H9 (cell line): ENCODE measurements at regions not wholly inside any gene's neighbourhood (a gene's known extent, or its start where the extent isn't known, plus 50 kb on each side); places are given as distances from the start of the nearest gene placed in this dataset.

ENCODE experiments used
- DNase-seq: peaks from one replicate; pipeline ENCODE4 v3.0.0-alpha.2; 2017
- H2AFZ ChIP-seq: one replicate; pipeline ENCODE4 v1.6.1; 2013; ENCODE audit warnings: mild to moderate bottlenecking, low read length, control low read depth, moderate library complexity
- H2AK5ac ChIP-seq: 2 replicates; pipeline ENCODE4 v1.6.1; 2013; ENCODE audit warnings: low read length, control low read depth, mixed read lengths; ENCODE audit not compliant: insufficient read length
- H2BK120ac ChIP-seq: one replicate; pipeline ENCODE4 v1.6.1; 2013; ENCODE audit warnings: low read depth, mild to moderate bottlenecking, low read length, control low read depth, inconsistent platforms; ENCODE audit not compliant: poor library complexity, severe bottlenecking
- H2BK12ac ChIP-seq: 2 replicates; pipeline ENCODE4 v1.6.1; 2013; ENCODE audit warnings: low read length, control low read depth, mixed read lengths, low read depth; ENCODE audit not compliant: insufficient read length
- H2BK15ac ChIP-seq: 2 replicates; pipeline ENCODE4 v1.6.1; 2013; ENCODE audit warnings: low read depth, low read length, control low read depth
- H2BK20ac ChIP-seq: one replicate; pipeline ENCODE4 v1.6.1; 2013; ENCODE audit warnings: low read depth, mild to moderate bottlenecking, low read length, control low read depth, inconsistent platforms; ENCODE audit not compliant: poor library complexity, severe bottlenecking
- H2BK5ac ChIP-seq: 2 replicates; pipeline ENCODE4 v1.6.1; 2013; ENCODE audit warnings: low read length, control low read depth, mixed read lengths; ENCODE audit not compliant: insufficient read length
- H3K14ac ChIP-seq: 2 replicates; pipeline ENCODE4 v1.6.1; 2013; ENCODE audit warnings: low read length, control low read depth; ENCODE audit not compliant: insufficient read depth
- H3K18ac ChIP-seq: 2 replicates; pipeline ENCODE4 v1.6.1; 2013; ENCODE audit warnings: low read depth, mild to moderate bottlenecking, mixed read lengths, low read length, control low read depth; ENCODE audit not compliant: insufficient read length
- H3K23ac ChIP-seq: 2 replicates; pipeline ENCODE4 v1.6.1; 2013; ENCODE audit warnings: low read length, control low read depth, mixed read lengths, low read depth; ENCODE audit not compliant: insufficient read length
- H3K23me2 ChIP-seq: 2 replicates; pipeline ENCODE4 v1.6.1; 2013; ENCODE audit warnings: low read depth, mild to moderate bottlenecking, mixed read lengths, low read length, control low read depth; ENCODE audit not compliant: insufficient read length, poor library complexity, severe bottlenecking
- H3K27ac ChIP-seq: 2 replicates; pipeline ENCODE4 v1.5.1; 2013; ENCODE audit warnings: low read length, control low read depth, mixed read lengths, low read depth; ENCODE audit not compliant: insufficient read length
- H3K27me3 ChIP-seq: 2 replicates; pipeline ENCODE4 v1.6.1; 2013; ENCODE audit warnings: low read length, control low read depth, inconsistent platforms; ENCODE audit not compliant: insufficient read depth
- H3K4ac ChIP-seq: 2 replicates; pipeline ENCODE4 v1.6.1; 2013; ENCODE audit warnings: low read depth, mild to moderate bottlenecking, control low read depth, inconsistent platforms, low read length, moderate library complexity
- H3K4me1 ChIP-seq: 2 replicates; pipeline ENCODE4 v1.6.1; 2013; ENCODE audit warnings: low read length, control low read depth, inconsistent platforms; ENCODE audit not compliant: insufficient read depth
- H3K4me2 ChIP-seq: 2 replicates; pipeline ENCODE4 v1.6.1; 2013; ENCODE audit warnings: low read length, control low read depth, mixed read lengths; ENCODE audit not compliant: insufficient read length, insufficient read depth
- H3K56ac ChIP-seq: 2 replicates; pipeline ENCODE4 v1.6.1; 2013; ENCODE audit warnings: low read depth, mild to moderate bottlenecking, mixed read lengths, low read length, control low read depth; ENCODE audit not compliant: insufficient read length
- H3K79me1 ChIP-seq: 2 replicates; pipeline ENCODE4 v1.6.1; 2013; ENCODE audit warnings: low read depth, mild to moderate bottlenecking, moderate library complexity, low read length, control low read depth, inconsistent platforms; ENCODE audit not compliant: insufficient read depth, poor library complexity, severe bottlenecking
- H3K79me2 ChIP-seq: 2 replicates; pipeline ENCODE4 v1.6.1; 2013; ENCODE audit warnings: low read length, control low read depth, inconsistent platforms; ENCODE audit not compliant: insufficient read depth
- H3K9ac ChIP-seq: 2 replicates; pipeline ENCODE4 v1.6.1; 2013; ENCODE audit warnings: low read length, control low read depth, mixed read lengths; ENCODE audit not compliant: insufficient read length; ENCODE audit errors: extremely low read depth
- H3K9me3 ChIP-seq: one replicate; pipeline ENCODE4 v1.6.1; 2013; ENCODE audit warnings: low read depth, low read length, inconsistent platforms; ENCODE audit not compliant: control insufficient read depth
- H3T11ph ChIP-seq: one replicate; pipeline ENCODE4 v1.6.1; 2013; ENCODE audit warnings: mild to moderate bottlenecking, low read length, control low read depth, inconsistent platforms
- H4K20me1 ChIP-seq: one replicate; pipeline ENCODE4 v1.6.1; 2013; ENCODE audit not compliant: control insufficient read depth, insufficient read length, insufficient read depth
- H4K5ac ChIP-seq: 2 replicates; pipeline ENCODE4 v1.6.1; 2013; ENCODE audit warnings: low read depth, mild to moderate bottlenecking, mixed read lengths, low read length, control low read depth; ENCODE audit not compliant: insufficient read length
- H4K8ac ChIP-seq: replicated peaks from 2 replicates; pipeline ENCODE4 v1.6.1; 2013; ENCODE audit warnings: low read length, control low read depth, mixed read lengths, low read depth; ENCODE audit not compliant: insufficient read length
- H4K91ac ChIP-seq: 2 replicates; pipeline ENCODE4 v1.6.1; 2013; ENCODE audit warnings: low read depth, mild to moderate bottlenecking, moderate library complexity, mixed read lengths, low read length, control low read depth; ENCODE audit not compliant: insufficient read length
- H3K27ac Mint-ChIP-seq, 3 experiments: 2 replicates in 2 of 3; 3 replicates in 1 of 3; pipeline ENCODE4 v1.8.0; 2020 to 2021; ENCODE audit warnings: mixed read lengths in 3 of 3, mild to moderate bottlenecking in 1 of 3, moderate library complexity in 1 of 3
- H3K27me3 Mint-ChIP-seq: 2 replicates; pipeline ENCODE4 v1.8.0; 2021; ENCODE audit warnings: low read depth, mild to moderate bottlenecking, moderate library complexity, mixed read lengths
- H3K36me3 Mint-ChIP-seq, 3 experiments: 2 replicates in 2 of 3; 3 replicates in 1 of 3; pipeline ENCODE4 v1.8.0; 2020 to 2021; ENCODE audit warnings: low read depth in 3 of 3, mixed read lengths in 3 of 3; ENCODE audit not compliant: insufficient read depth in 1 of 3
- H3K4me1 Mint-ChIP-seq, 2 experiments: 2 replicates each; pipeline ENCODE4 v1.8.0; 2020; ENCODE audit warnings: mixed read lengths in 2 of 2
- H3K4me3 Mint-ChIP-seq, 2 experiments: 2 replicates in 1 of 2; 3 replicates in 1 of 2; pipeline ENCODE4 v1.8.0; 2020 to 2021; ENCODE audit warnings: mild to moderate bottlenecking in 2 of 2, mixed read lengths in 2 of 2, moderate library complexity in 1 of 2
- H3K9me3 Mint-ChIP-seq, 2 experiments: 2 replicates in 1 of 2; 3 replicates in 1 of 2; pipeline ENCODE4 v1.8.0; 2020; ENCODE audit warnings: mild to moderate bottlenecking in 2 of 2, mixed read lengths in 2 of 2, moderate library complexity in 1 of 2
- CTCF ChIP-seq: fragments of 200-600 bp; sonication (generic); conservative IDR thresholded peaks from 3 replicates; pipeline ENCODE4 v1.8.0; 2021; ENCODE audit warnings: antibody characterized with exemption, mild to moderate bottlenecking
- WGBS: extraction: QIAGEN DNeasy Blood & Tissue Kit; methylation state at CpG from one replicate; pipeline ENCODE4 v1.1.7; 2013; ENCODE audit warnings: missing lambda C conversion rate, low lambda C conversion rate, mixed read lengths; ENCODE audit not compliant: insufficient read length; ENCODE audit errors: extremely low coverage; 5-methylcytosine and 5-hydroxymethylcytosine counted together

- H2AK5ac ChIP-seq, result no peak overlapping the region
- H2BK120ac ChIP-seq, result no peak overlapping the region
- H2BK20ac ChIP-seq, result no peak overlapping the region
- DNase-seq, result no peak
- no peak overlapping the region for H3T11ph ChIP-seq
- H4K5ac ChIP-seq, result no peak overlapping the region
- H3K27me3 ChIP-seq, result no peaks in the 10 kb centered on the region
- H3K9me3 Mint-ChIP-seq, result peaks cover 0 to 4% of the 10 kb centered on the region in 2 experiments; a peak in 3 of 5 replicates
- H3K23me2 ChIP-seq, result no peaks in the 10 kb centered on the region
- H2AFZ ChIP-seq, result no peak overlapping the region
- no peaks in the 10 kb centered on the region for H3K9me3 ChIP-seq
- no CpG with 5 or more reads among the region's 1 CpG for WGBS
- H3K4me2 ChIP-seq, result no peak overlapping the region
- H3K4ac ChIP-seq, result no peak overlapping the region
- peaks cover 8% of the 10 kb centered on the region; the same call in 1 of the 2 replicates for H3K4me1 ChIP-seq
- H3K36me3 Mint-ChIP-seq, result peaks cover 0 to 2% (median 0%) of the 10 kb centered on the region in 3 experiments; a peak in 2 of 7 replicates
- no peaks in the 10 kb centered on the region for H3K79me1 ChIP-seq
- H3K27ac ChIP-seq, result no peak overlapping the region
- H3K23ac ChIP-seq, result no peak overlapping the region
- H2BK5ac ChIP-seq, result no peak overlapping the region
- H4K8ac ChIP-seq, result no peak overlapping the region
- H3K4me1 Mint-ChIP-seq, result peaks cover 22 to 23% of the 10 kb centered on the region in 2 experiments
- TF ChIP-seq CTCF, result no peak
- no peak overlapping the region for H3K56ac ChIP-seq
- no peak overlapping the region for H3K14ac ChIP-seq
- no peak overlapping the region for H3K4me3 Mint-ChIP-seq
- H3K9ac ChIP-seq, result no peak overlapping the region
- H4K91ac ChIP-seq, result no peak overlapping the region
- H2BK15ac ChIP-seq, result no peak overlapping the region
- no peaks in the 10 kb centered on the region for H3K27me3 Mint-ChIP-seq
- H4K20me1 ChIP-seq, result no peaks in the 10 kb centered on the region
- no peaks in the 10 kb centered on the region for H3K79me2 ChIP-seq
- H2BK12ac ChIP-seq, result no peak overlapping the region
- no peak overlapping the region for H3K18ac ChIP-seq
- H3K27ac Mint-ChIP-seq, result no peak overlapping the region
Observed at GRCh38 chr2:168359082-168359481, 97.0 kb upstream of the CERS6 start.
